Lower lobe of right lung (tissue), 2 donors: ENCODE measurements at regions not wholly inside any gene's neighbourhood (a gene's known extent, or its start where the extent isn't known, plus 50 kb on each side); places are given as distances from the start of the nearest gene placed in this dataset.
"Not testable (repeated sequence)": the region's sequence is repeated elsewhere in the genome, so short reads cannot be mapped to it uniquely, and the experiment has no call there.

Experiments used
- ATAC-seq, 2 donors: fragments of 200-7000 bp; cut with Tn5 transposase; one replicate each; pipeline ENCODE4 v1.9.1; 2020 to 2022; ENCODE audit warnings: mild to moderate bottlenecking in 2 of 2, moderate library complexity in 2 of 2
- DNase-seq: peaks from one replicate; pipeline ENCODE4 v3.0.0-alpha.2; 2020
- H3K27ac ChIP-seq: fragments of 200-600 bp; one replicate; pipeline ENCODE4 v1.8.0; 2022
- H3K27me3 ChIP-seq: fragments of 200-600 bp; one replicate; pipeline ENCODE4 v1.8.0; 2022; ENCODE audit warnings: low read depth
- H3K36me3 ChIP-seq: fragments of 200-600 bp; one replicate; pipeline ENCODE4 v1.8.0; 2022; ENCODE audit warnings: mild to moderate bottlenecking
- H3K4me1 ChIP-seq: fragments of 200-600 bp; one replicate; pipeline ENCODE4 v1.8.0; 2022
- H3K4me3 ChIP-seq: fragments of 200-600 bp; one replicate; pipeline ENCODE4 v1.8.0; 2022; ENCODE audit warnings: mild to moderate bottlenecking
- H3K9me3 ChIP-seq: fragments of 200-600 bp; one replicate; pipeline ENCODE4 v1.8.0; 2022
- intact Hi-C: fragments of 100-400 bp; cut with DNase I; formaldehyde crosslinking; loops from one replicate; pipeline ENCODE4 v1.11.0; 2022
- TF ChIP-seq, protein P1 (sequence below): fragments of 200-600 bp; IDR thresholded peaks from one replicate; pipeline ENCODE4 v1.8.0; 2022; ENCODE audit warnings: antibody characterized with exemption, mild to moderate bottlenecking
- donor health status: DM: no; HTN: yes; CAD: no; lungs with severe emphysema.

- Histone ChIP-seq H3K36me3 (no peaks in the 10 kb centered on the region), H3K4me3 (no peak overlapping the region), H3K27me3 (no peaks in the 10 kb centered on the region), H3K9me3 (no peaks in the 10 kb centered on the region), H3K27ac (no peak overlapping the region), H3K4me1 (no peaks in the 10 kb centered on the region)
- DNase-seq, result no peak
- no peak for ATAC-seq
- TF ChIP-seq, protein P1, sequence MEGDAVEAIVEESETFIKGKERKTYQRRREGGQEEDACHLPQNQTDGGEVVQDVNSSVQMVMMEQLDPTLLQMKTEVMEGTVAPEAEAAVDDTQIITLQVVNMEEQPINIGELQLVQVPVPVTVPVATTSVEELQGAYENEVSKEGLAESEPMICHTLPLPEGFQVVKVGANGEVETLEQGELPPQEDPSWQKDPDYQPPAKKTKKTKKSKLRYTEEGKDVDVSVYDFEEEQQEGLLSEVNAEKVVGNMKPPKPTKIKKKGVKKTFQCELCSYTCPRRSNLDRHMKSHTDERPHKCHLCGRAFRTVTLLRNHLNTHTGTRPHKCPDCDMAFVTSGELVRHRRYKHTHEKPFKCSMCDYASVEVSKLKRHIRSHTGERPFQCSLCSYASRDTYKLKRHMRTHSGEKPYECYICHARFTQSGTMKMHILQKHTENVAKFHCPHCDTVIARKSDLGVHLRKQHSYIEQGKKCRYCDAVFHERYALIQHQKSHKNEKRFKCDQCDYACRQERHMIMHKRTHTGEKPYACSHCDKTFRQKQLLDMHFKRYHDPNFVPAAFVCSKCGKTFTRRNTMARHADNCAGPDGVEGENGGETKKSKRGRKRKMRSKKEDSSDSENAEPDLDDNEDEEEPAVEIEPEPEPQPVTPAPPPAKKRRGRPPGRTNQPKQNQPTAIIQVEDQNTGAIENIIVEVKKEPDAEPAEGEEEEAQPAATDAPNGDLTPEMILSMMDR, result no peak
- intact Hi-C loops, result no loop called here
Measured at GRCh38 chr4:66767442-66767841, 777.9 kb downstream of the CENPC start.

- intact Hi-C loops, result no loop called here
- Histone ChIP-seq H3K27ac (no peak overlapping the region), H3K27me3 (no peaks in the 10 kb centered on the region), H3K4me1 (no peaks in the 10 kb centered on the region), H3K4me3 (no peak overlapping the region), H3K36me3 (no peaks in the 10 kb centered on the region), H3K9me3 (no peaks in the 10 kb centered on the region)
- DNase-seq (no peak), ATAC-seq (no peak)
- TF ChIP-seq, protein P1, result no peak
Measured at GRCh38 chr4:66766557-66766956, 778.7 kb downstream of the CENPC start.

GRCh38 chr4:66750273-66750672 lies 795.0 kb downstream of the CENPC start:
- no peaks in the 10 kb centered on the region for H3K4me1 ChIP-seq
- TF ChIP-seq, protein P1, result no peak
- no peaks in the 10 kb centered on the region for H3K36me3 ChIP-seq
- DNase-seq (no peak), ATAC-seq (no peak)
- no peaks in the 10 kb centered on the region for H3K27me3 ChIP-seq
- intact Hi-C loops, result no loop called here
- no peak overlapping the region for H3K27ac ChIP-seq
- no peak overlapping the region for H3K4me3 ChIP-seq
- H3K9me3 ChIP-seq, result no peaks in the 10 kb centered on the region

DNA sequence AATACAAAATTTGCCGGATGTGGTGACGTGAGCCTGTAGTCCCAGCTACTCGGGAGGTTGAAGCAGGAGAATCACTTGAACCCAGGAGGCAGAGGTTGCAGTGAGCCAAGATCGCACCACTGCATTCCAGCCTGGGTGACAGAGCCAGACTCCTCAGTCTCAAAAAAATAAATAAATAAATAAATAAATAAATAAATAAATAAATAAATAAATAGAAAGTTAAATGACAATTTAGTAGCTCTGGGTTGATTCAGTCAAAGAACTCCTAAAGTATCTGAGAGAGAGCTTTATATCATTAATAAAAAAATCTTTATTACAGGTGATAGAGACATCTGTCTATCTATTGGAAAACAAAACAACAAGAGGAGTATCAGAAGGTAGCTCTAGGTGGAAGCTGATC lies 798.4 kb downstream of the CENPC start:
- H3K27me3 ChIP-seq, intact Hi-C loops, ATAC-seq, H3K36me3 ChIP-seq, DNase-seq, H3K4me1 ChIP-seq, H3K9me3 ChIP-seq, H3K4me3 ChIP-seq, H3K27ac ChIP-seq: not testable (repeated sequence)

DNA sequence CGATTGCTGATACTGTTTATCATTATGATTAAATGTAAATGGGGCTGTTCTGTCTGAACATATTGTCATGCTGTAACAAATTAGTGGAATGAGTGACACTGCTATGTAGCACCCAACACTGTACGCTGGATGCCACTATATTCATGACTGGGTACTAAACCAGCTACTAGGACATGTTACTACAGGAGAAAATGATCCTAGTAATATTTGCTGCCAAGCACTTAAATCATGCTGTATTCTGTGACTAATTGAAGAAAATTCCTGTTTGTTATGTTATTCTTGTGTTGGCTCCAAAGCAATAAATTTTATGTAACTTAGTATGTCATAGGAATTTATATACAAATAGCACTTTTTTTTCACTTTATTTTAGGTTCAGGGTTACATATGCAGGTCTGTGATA lies 804.2 kb downstream of the CENPC start:
- ATAC-seq (no peak), DNase-seq (no peak)
- H3K4me3 ChIP-seq, result no peak overlapping the region
- no peak overlapping the region for H3K27ac ChIP-seq
- intact Hi-C loops, result no loop called here
- H3K27me3 ChIP-seq, result no peaks in the 10 kb centered on the region
- H3K36me3 ChIP-seq, result no peaks in the 10 kb centered on the region
- H3K4me1 ChIP-seq, result no peaks in the 10 kb centered on the region
- no peaks in the 10 kb centered on the region for H3K9me3 ChIP-seq
- TF ChIP-seq, protein P1, result no peak

- Histone ChIP-seq H3K36me3 (no peaks in the 10 kb centered on the region), H3K27ac (no peak overlapping the region), H3K9me3 (no peaks in the 10 kb centered on the region), H3K4me3 (no peak overlapping the region), H3K4me1 (no peaks in the 10 kb centered on the region), H3K27me3 (no peaks in the 10 kb centered on the region)
- DNase-seq (no peak), ATAC-seq (no peak)
- intact Hi-C loops, result no loop called here
- TF ChIP-seq, protein P1, result no peak
Measured at GRCh38 chr4:66736606-66737005, 808.7 kb downstream of the CENPC start.
